Hepatocyte (in vitro differentiated cells): ENCODE measurements at regions not wholly inside any gene's neighbourhood (a gene's known extent, or its start where the extent isn't known, plus 50 kb on each side); places are given as distances from the start of the nearest gene placed in this dataset.

Source experiments
- DNase-seq: peaks from one replicate; pipeline ENCODE4 v3.0.0-alpha.2; 2016; ENCODE audit warnings: low spot score
- H2AFZ ChIP-seq: fragments of 200-600 bp; sonication (generic); 2 replicates; pipeline ENCODE4 v1.6.0; 2016; ENCODE audit warnings: antibody characterized with exemption, mild to moderate bottlenecking
- H3K27ac ChIP-seq: fragments of 200-600 bp; sonication (generic); 2 replicates; pipeline ENCODE4 v1.5.1; 2016; ENCODE audit warnings: mild to moderate bottlenecking
- H3K27me3 ChIP-seq: fragments of 200-600 bp; sonication (generic); 2 replicates; pipeline ENCODE4 v1.6.1; 2016
- H3K36me3 ChIP-seq: fragments of 200-600 bp; sonication (generic); replicated peaks from 2 replicates; pipeline ENCODE4 v1.5.1; 2016; ENCODE audit warnings: low read depth; ENCODE audit not compliant: insufficient read depth
- H3K4me1 ChIP-seq: fragments of 200-600 bp; sonication (generic); 2 replicates; pipeline ENCODE4 v1.5.1; 2016; ENCODE audit warnings: mild to moderate bottlenecking, moderate library complexity; ENCODE audit not compliant: insufficient read depth
- H3K4me2 ChIP-seq: fragments of 200-600 bp; sonication (generic); 2 replicates; pipeline ENCODE4 v1.6.0; 2016
- H3K4me3 ChIP-seq: fragments of 200-600 bp; sonication (generic); 2 replicates; pipeline ENCODE4 v1.5.1; 2016; ENCODE audit warnings: mild to moderate bottlenecking
- H3K79me2 ChIP-seq: fragments of 200-600 bp; sonication (generic); 2 replicates; pipeline ENCODE4 v1.6.0; 2017; ENCODE audit warnings: mild to moderate bottlenecking
- H3K9me2 ChIP-seq: fragments of 200-600 bp; sonication (generic); replicated peaks from 2 replicates; pipeline ENCODE4 v1.6.0; 2017; ENCODE audit warnings: mild to moderate bottlenecking; ENCODE audit not compliant: insufficient read depth
- H3K9me3 ChIP-seq: fragments of 200-600 bp; sonication (generic); 2 replicates; pipeline ENCODE4 v1.5.1; 2016; ENCODE audit warnings: low read depth, mild to moderate bottlenecking
- H4K20me1 ChIP-seq: fragments of 200-600 bp; sonication (generic); 2 replicates; pipeline ENCODE4 v1.6.0; 2016; ENCODE audit warnings: mild to moderate bottlenecking; ENCODE audit not compliant: insufficient read depth, poor library complexity, severe bottlenecking
- CTCF ChIP-seq: fragments of 200-600 bp; sonication (generic); IDR thresholded peaks from 2 replicates; pipeline ENCODE4 v1.5.1; 2016; ENCODE audit warnings: antibody characterized with exemption, mild to moderate bottlenecking; ENCODE audit not compliant: poor library complexity
- EZH2 ChIP-seq: fragments of 200-600 bp; sonication (generic); IDR thresholded peaks from 2 replicates; pipeline ENCODE4 v1.6.1; 2016; ENCODE audit warnings: antibody characterized with exemption, mild to moderate bottlenecking, borderline replicate concordance
- EZH2phosphoT487 ChIP-seq: fragments of 200-600 bp; sonication (generic); IDR thresholded peaks from one replicate; pipeline ENCODE4 v1.6.1; 2018; ENCODE audit warnings: antibody characterized with exemption, mild to moderate bottlenecking, low read depth, moderate library complexity; ENCODE audit not compliant: unreplicated experiment, severe bottlenecking
- WGBS: methylation state at CpG from one replicate; pipeline ENCODE4 v1.1.6; 2016; ENCODE audit warnings: low lambda C conversion rate; ENCODE audit errors: missing lambda C conversion rate; 5-methylcytosine and 5-hydroxymethylcytosine counted together

GRCh38 chr12:123064885-123065619 is 84.6 kb downstream of the ARL6IP4 start:
- Histone ChIP-seq H3K4me1 (peaks cover 26% of the 10 kb centered on the region), H3K9me3 (no peaks in the 10 kb centered on the region), H3K79me2 (peaks cover 9% of the 10 kb centered on the region), H3K9me2 (no peaks in the 10 kb centered on the region), H3K27me3 (no peaks in the 10 kb centered on the region), H2AFZ (no peak overlapping the region), H3K27ac (no peak overlapping the region), H3K4me3 (no peak overlapping the region), H3K36me3 (no peaks in the 10 kb centered on the region), H4K20me1 (no peaks in the 10 kb centered on the region), H3K4me2 (no peak overlapping the region)
- WGBS = 86% methylated on average over 8 of the region's 8 CpGs
- TF ChIP-seq EZH2phosphoT487 (no peak), CTCF (no peak), EZH2 (no peak)
- no peak for DNase-seq

GRCh38 chr12:123064366-123064765 is 83.9 kb downstream of the ARL6IP4 start:
- TF ChIP-seq EZH2 = no peak
- TF ChIP-seq CTCF = no peak
- TF ChIP-seq EZH2phosphoT487 = no peak
- no peak overlapping the region for H3K27ac ChIP-seq
- WGBS = 93% methylated on average over 8 of the region's 8 CpGs

GRCh38 chr12:123063535-123063934 is 83.1 kb downstream of the ARL6IP4 start:
- no peak for TF ChIP-seq EZH2phosphoT487
- TF ChIP-seq EZH2 = no peak
- TF ChIP-seq CTCF = peak; percentile 25
- H3K36me3 ChIP-seq = no peaks in the 10 kb centered on the region
- no peaks in the 10 kb centered on the region for H3K27me3 ChIP-seq
- H3K4me1 ChIP-seq = peaks cover 17% of the 10 kb centered on the region
- no peak overlapping the region for H3K4me3 ChIP-seq
- H4K20me1 ChIP-seq = no peaks in the 10 kb centered on the region
- peak overlapping the region; percentile 78 for H3K27ac ChIP-seq
- no peaks in the 10 kb centered on the region for H3K9me3 ChIP-seq
- peak overlapping the region; percentile 23 for H3K4me2 ChIP-seq
- H3K9me2 ChIP-seq = no peaks in the 10 kb centered on the region
- H2AFZ ChIP-seq = no peak overlapping the region
- WGBS = 45% methylated on average over 2 of the region's 2 CpGs
- H3K79me2 ChIP-seq = peaks cover 9% of the 10 kb centered on the region
- DNase-seq = peak; percentile 43

More at GRCh38 chr12:123064366-123064765, 83.9 kb downstream of the ARL6IP4 start:
- Histone ChIP-seq H3K4me2 (no peak overlapping the region), H3K9me3 (no peaks in the 10 kb centered on the region), H3K36me3 (no peaks in the 10 kb centered on the region), H4K20me1 (no peaks in the 10 kb centered on the region), H2AFZ (no peak overlapping the region), H3K27me3 (no peaks in the 10 kb centered on the region), H3K4me3 (no peak overlapping the region), H3K4me1 (peaks cover 20% of the 10 kb centered on the region), H3K79me2 (peaks cover 9% of the 10 kb centered on the region), H3K9me2 (no peaks in the 10 kb centered on the region)
- DNase-seq = no peak
